H4 (cell line): ENCODE measurements at regions not wholly inside any gene's neighbourhood (a gene's known extent, or its start where the extent isn't known, plus 50 kb on each side); places are given as distances from the start of the nearest gene placed in this dataset.
"Not testable (repeated sequence)": the region's sequence is repeated elsewhere in the genome, so short reads cannot be mapped to it uniquely, and the experiment has no call there.

Source experiments
- DNase-seq: peaks from one replicate; pipeline ENCODE4 v3.0.0-alpha.2; 2015; ENCODE audit warnings: low spot score

DNA sequence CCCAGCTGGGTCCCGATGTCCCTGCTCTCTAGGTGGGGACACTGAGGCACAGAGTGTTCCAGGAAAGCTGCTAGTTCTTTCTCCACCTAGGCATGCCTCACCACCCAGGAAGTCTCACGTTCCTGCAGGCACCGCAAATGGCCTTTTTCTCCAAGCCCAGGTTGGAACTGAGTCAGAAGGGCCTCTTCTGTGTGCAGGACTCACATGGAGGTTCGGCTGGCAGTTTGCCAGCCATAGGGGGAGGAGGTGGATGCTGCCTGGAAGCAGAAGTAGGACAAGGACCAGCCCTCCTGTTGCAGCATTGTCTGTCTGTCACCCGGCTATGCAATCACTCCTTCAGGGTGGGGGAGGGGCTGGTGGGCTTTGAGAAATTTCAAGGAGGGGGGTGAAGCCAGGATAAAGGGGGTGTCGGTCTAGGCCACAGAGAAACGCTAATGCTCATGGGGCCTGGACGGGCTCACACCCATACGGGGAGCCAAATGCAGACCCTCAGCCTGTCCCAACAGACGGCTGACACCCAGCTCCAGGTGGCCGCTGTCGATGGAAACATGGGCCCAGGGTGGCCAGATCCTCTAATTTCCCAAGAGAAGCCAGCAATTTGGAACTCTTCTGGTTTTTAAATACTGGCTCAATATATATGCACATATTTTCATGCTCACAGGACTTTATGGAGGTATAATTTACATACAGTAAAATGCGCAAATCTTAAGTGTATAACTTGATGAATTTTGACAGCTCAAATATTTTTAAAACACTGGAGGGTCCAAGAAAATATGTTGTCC is 120.5 kb downstream of the PHETA1 start:
- DNase-seq: no peak

DNA sequence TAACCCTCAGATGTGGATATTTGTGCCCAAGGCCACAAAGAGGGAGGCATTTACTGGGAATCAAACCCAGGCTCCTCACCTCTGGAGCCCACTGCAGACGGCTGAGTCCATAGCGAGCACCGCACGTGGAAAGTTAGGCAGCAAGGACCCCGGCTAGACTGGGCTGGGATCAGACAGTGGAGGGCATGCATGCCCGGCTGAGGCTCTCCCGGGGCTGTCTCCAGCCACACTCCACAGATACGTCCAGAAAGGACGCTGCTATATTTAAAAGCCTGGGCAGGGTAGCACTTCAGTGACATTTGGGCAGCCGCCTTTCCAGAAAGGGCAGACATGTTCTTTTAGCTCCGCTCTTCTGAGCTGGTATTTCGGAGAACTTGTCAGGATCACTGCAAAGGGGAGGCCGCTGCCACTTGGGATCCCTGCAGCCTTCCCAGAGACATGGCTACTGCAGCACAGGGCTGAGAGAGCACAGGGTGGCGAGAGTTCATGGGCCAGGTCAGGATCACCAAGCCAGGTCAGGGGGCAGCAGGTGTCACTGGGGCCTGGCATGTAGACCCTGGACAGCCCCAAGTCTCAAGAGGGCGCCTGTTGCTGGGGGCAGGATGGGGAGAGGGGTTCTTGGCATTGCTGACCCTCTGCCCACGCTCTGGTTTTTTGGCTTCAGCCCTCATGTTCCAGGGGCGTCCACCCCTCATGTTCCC is 121.7 kb downstream of the PHETA1 start:
- DNase-seq: no peak

GRCh38 chr12:111246477-111247011 is 122.4 kb downstream of the PHETA1 start:
- DNase-seq: no peak

- DNase-seq: no peak
Measured at GRCh38 chr12:111245701-111246476, 123.0 kb downstream of the PHETA1 start.

DNA sequence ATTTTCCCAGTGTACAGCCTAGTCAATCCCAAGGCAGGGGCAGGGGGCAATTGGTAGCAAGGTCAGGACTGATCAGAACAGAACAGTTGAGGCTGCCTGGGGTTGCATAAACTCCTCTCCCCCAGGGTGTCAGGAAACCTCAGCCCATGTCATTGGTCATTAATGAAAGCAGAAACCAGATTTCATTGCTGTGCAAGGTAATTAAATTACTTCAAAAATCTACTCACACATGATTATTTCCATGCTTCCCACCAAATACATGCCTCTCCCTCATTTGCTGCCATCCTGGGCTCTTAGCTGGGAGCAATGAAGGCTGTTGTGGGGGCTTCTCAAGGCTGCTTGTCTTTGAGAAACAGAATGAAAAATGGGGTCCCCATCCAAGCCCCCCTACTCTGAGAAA is 124.2 kb downstream of the PHETA1 start:
- no peak for DNase-seq

- DNase-seq: not testable (repeated sequence)
Measured at GRCh38 chr12:111242817-111243216, 126.1 kb downstream of the PHETA1 start.

- no peak for DNase-seq
Measured at GRCh38 chr12:111242184-111242583, 126.7 kb downstream of the PHETA1 start.

GRCh38 chr12:111240374-111240773 is 128.5 kb downstream of the PHETA1 start:
- no peak for DNase-seq

- DNase-seq: no peak
Measured at GRCh38 chr12:111239235-111239634, 129.7 kb downstream of the PHETA1 start.

DNA sequence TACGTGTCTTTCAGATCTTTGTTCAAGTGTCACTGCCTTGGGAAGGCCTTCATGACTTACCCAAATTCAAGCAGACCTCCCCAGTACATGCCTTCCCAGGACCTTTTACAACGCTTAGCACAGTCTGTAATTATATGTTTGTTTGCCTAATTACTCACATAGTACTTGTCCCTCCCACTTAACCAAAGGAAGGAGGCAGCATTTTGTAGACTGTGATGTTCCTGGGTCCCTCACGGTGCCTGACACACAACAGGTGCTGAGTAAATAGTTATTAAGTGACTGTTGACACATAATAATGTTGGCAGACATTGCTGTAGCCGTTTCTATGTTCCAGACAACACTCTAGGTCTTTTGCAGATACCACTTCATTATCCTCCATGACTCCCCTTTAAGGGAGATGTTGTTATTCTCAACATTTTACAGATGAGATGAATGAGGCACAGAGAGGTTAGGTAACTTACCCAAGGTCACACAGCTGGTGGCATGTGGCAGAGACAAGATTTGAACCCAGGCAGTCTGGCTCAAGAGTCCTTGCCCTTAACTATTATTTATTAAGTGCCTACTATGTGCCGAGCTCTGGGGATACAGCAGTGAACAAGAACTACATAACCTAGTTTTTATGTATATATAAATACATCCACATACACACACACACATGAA is 130.7 kb downstream of the PHETA1 start:
- DNase-seq: no peak

DNA sequence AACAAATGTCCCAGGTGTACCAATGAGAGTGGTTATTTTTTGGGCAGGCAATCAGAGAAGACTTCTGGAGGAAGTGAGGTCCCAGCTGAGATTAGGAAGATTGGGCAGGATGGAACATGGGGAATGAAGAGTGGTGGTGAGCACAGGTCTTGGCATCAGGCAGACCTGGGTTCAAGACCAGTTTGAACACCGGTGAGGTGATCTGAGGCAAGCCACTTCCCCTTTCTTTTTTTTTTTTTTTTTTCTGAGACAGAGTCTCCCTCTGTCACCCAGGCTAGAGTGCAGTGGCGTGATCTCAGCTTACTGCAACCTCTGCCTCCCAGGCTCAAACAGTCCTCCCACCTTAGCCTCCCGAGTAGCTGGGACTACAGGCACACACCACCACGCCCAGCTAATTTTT is 134.4 kb downstream of the PHETA1 start:
- not testable (repeated sequence) for DNase-seq

DNA sequence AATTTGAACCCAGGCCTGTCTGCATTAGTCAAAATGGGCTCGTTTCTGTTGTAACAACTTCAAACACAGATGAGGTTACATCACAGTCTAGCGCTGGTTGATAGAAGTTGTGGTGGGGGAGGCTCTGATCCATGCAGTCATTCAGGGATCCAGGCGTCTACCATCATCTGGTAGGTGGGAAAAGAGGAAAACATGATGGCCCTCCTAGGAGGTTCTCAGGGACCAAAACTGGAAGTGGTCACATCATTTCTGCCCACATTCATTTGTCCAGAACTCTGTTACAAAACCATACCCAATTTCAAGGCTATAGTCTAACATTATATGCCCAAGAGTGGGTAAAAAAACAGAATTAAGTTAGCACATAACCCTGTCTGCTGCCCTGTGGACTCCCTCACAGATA is 135.1 kb downstream of the PHETA1 start:
- DNase-seq: no peak

DNA sequence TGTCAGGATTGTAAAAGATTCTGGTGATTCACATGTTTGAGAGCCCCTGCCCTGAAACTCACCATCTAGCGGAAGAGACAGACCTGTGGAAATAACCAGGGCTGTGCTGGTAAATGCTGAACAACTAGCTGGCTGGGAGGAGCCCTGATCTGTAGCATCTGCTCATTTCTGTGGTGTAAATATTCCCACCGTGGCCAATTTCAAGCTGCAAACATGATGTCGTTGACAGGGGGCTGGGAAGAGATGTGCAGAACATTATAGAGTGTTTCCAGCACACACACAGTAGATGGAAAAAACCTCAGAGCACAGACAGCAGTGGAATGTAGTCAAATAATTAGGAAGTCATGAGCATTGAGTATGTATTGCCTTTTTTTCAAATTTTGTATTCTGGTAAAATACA is 138.2 kb downstream of the PHETA1 start:
- no peak for DNase-seq

GRCh38 chr12:111228916-111229666 is 139.8 kb downstream of the PHETA1 start:
- no peak for DNase-seq

DNA sequence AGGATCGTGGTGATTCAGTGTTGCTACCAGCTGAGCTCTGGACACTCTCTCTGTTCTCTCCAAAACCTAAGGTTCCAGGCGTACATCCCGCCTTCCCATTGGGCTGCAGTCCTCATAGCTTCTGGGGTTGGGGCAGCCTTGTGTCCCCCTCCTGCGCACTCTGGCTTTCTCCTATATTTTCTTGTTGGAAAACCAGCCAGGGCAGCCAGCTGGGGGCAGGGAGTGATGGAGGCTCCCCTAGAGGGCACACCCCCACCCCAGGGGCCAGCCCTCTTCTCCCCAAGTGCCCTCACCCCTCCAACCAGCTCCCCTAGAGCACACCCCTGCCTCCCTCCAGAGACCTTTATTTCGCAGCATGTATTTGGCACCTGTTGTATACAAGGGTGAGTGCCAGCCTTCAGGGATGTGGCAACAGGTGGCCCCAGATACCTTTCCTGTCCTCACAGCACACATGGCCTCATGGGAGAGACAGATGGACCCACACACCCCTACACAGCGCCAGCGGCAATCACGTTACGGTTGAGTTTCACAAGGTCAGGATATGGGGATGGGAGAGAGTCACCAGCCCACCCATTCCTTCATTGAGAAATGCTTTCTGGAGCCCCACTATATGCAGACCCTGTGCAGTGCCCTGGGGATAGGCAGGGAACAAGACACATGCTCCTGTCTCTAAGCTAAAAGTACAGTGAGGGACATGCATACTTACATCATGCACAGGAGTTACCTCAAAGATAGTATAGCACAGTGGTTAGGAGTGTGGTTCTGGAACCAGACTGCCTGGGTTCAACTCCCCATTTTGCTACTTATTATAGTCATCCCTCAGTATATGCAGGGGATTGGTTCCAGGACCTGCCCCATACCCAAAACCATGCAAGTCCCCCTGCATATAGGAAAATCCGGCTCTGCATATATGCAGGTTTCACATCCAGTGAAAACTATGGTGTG is 141.1 kb downstream of the PHETA1 start:
- DNase-seq: no peak

- no peak for DNase-seq
Measured at GRCh38 chr12:111226680-111227079, 142.2 kb downstream of the PHETA1 start.

- DNase-seq: no peak
Measured at GRCh38 chr12:111225307-111225706, 143.6 kb downstream of the PHETA1 start.

GRCh38 chr12:111224186-111225066 is 144.5 kb downstream of the PHETA1 start:
- DNase-seq: peak; percentile 80

GRCh38 chr12:111222523-111222922 is 146.4 kb downstream of the PHETA1 start:
- no peak for DNase-seq
